Smooth muscle cell (in vitro differentiated cells): ENCODE measurements at regions not wholly inside any gene's neighbourhood (a gene's known extent, or its start where the extent isn't known, plus 50 kb on each side); places are given as distances from the start of the nearest gene placed in this dataset.

ENCODE experiments used
- DNase-seq: peaks from one replicate; lab custom pipeline; 2025; ENCODE audit not compliant: unreplicated experiment; lab: John Stamatoyannopoulos, UW
- H2AFZ ChIP-seq: fragments of 200-600 bp; sonication (generic); 2 replicates; pipeline ENCODE4 v1.6.0; 2016; ENCODE audit warnings: antibody characterized with exemption, low read depth, mild to moderate bottlenecking
- H3F3A ChIP-seq: fragments of 200-600 bp; sonication (generic); 2 replicates; pipeline ENCODE4 v1.6.0; 2017; ENCODE audit warnings: antibody characterized with exemption, low read depth
- H3K27ac ChIP-seq: fragments of 200-600 bp; sonication (generic); 2 replicates; pipeline ENCODE4 v1.5.1; 2016; ENCODE audit warnings: low read depth, mild to moderate bottlenecking
- H3K27me3 ChIP-seq: fragments of 200-600 bp; sonication (generic); 2 replicates; pipeline ENCODE4 v1.6.1; 2016; ENCODE audit warnings: low read depth, mild to moderate bottlenecking
- H3K36me3 ChIP-seq: fragments of 200-600 bp; sonication (generic); 2 replicates; pipeline ENCODE4 v1.5.1; 2016; ENCODE audit warnings: low read depth
- H3K4me1 ChIP-seq: fragments of 200-600 bp; sonication (generic); 2 replicates; pipeline ENCODE4 v1.5.1; 2016; ENCODE audit warnings: low read depth
- H3K4me2 ChIP-seq: fragments of 200-600 bp; sonication (generic); 2 replicates; pipeline ENCODE4 v1.6.0; 2016; ENCODE audit warnings: mild to moderate bottlenecking
- H3K4me3 ChIP-seq: fragments of 200-600 bp; sonication (generic); 2 replicates; pipeline ENCODE4 v1.5.1; 2016; ENCODE audit warnings: mild to moderate bottlenecking
- H3K79me2 ChIP-seq: fragments of 200-600 bp; sonication (generic); 2 replicates; pipeline ENCODE4 v1.6.0; 2016; ENCODE audit warnings: low read depth, mild to moderate bottlenecking
- H3K9ac ChIP-seq: fragments of 200-600 bp; sonication (generic); 2 replicates; pipeline ENCODE4 v1.6.0; 2016; ENCODE audit warnings: low read depth
- H3K9me3 ChIP-seq: fragments of 200-600 bp; sonication (generic); replicated peaks from 2 replicates; pipeline ENCODE4 v1.5.1; 2016; ENCODE audit warnings: low read depth
- H4K20me1 ChIP-seq: fragments of 200-600 bp; sonication (generic); 2 replicates; pipeline ENCODE4 v1.6.0; 2016; ENCODE audit warnings: low read depth
- CTCF ChIP-seq: fragments of 200-600 bp; sonication (generic); IDR thresholded peaks from 2 replicates; pipeline ENCODE4 v1.5.1; 2017; ENCODE audit warnings: borderline replicate concordance, mild to moderate bottlenecking, antibody characterized with exemption; ENCODE audit not compliant: insufficient read depth, poor library complexity, severe bottlenecking
- WGBS: methylation state at CpG from one replicate; pipeline ENCODE4 v1.1.7; 2016; ENCODE audit warnings: low lambda C conversion rate; 5-methylcytosine and 5-hydroxymethylcytosine counted together

DNA sequence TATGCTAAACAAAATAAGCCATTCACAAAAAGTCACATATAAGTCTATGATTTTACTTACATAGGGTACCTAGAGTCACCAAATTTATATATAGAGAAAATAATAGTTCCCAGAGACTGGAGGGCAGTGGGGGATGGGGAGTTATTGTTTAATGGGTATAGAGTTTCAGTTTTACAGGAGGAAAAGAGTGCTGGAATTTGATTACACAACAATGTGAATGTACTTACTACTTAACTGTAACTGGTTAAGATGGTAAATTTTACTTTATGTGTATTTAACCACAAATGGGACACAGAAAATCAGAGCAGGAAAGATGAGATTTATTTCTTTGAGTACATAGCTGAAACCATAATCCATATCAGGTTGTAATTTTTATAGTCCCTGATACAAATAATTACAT lies 144.4 kb downstream of the TMA16 start:
- no peak for TF ChIP-seq CTCF
- H3K4me2 ChIP-seq = no peak overlapping the region
- no peaks in the 10 kb centered on the region for H3K9me3 ChIP-seq
- H3K9ac ChIP-seq = no peak overlapping the region
- no peak for DNase-seq
- H3K4me1 ChIP-seq = no peaks in the 10 kb centered on the region
- no peaks in the 10 kb centered on the region for H3K36me3 ChIP-seq
- no peaks in the 10 kb centered on the region for H4K20me1 ChIP-seq
- no peaks in the 10 kb centered on the region for H3K79me2 ChIP-seq
- H3K4me3 ChIP-seq = no peak overlapping the region
- no peak overlapping the region for H2AFZ ChIP-seq
- H3K27me3 ChIP-seq = no peaks in the 10 kb centered on the region
- no peaks in the 10 kb centered on the region for H3F3A ChIP-seq
- H3K27ac ChIP-seq = no peak overlapping the region

GRCh38 chr4:163649557-163650091 lies 155.1 kb downstream of the TMA16 start:
- no peaks in the 10 kb centered on the region for H3K27me3 ChIP-seq

GRCh38 chr4:163651761-163652160 lies 157.3 kb downstream of the TMA16 start:
- H3K36me3 ChIP-seq = no peaks in the 10 kb centered on the region
- no peaks in the 10 kb centered on the region for H4K20me1 ChIP-seq
- no peak overlapping the region for H3K9ac ChIP-seq
- no peak overlapping the region for H3K4me3 ChIP-seq
- H3K4me2 ChIP-seq = no peak overlapping the region
- H3K4me1 ChIP-seq = no peaks in the 10 kb centered on the region
- H3K9me3 ChIP-seq = peaks cover 2% of the 10 kb centered on the region
- no peak for TF ChIP-seq CTCF
- DNase-seq = no peak
- WGBS = 52% methylated on average over 1 of the region's 1 CpG
- H2AFZ ChIP-seq = no peak overlapping the region
- H3K27ac ChIP-seq = no peak overlapping the region
- no peaks in the 10 kb centered on the region for H3K79me2 ChIP-seq
- H3K27me3 ChIP-seq = no peaks in the 10 kb centered on the region
- no peaks in the 10 kb centered on the region for H3F3A ChIP-seq

More at GRCh38 chr4:163649557-163650091, 155.1 kb downstream of the TMA16 start:
- Histone ChIP-seq H4K20me1 (no peaks in the 10 kb centered on the region), H3F3A (no peaks in the 10 kb centered on the region), H3K27ac (no peak overlapping the region), H3K4me1 (no peaks in the 10 kb centered on the region), H3K36me3 (no peaks in the 10 kb centered on the region), H3K4me2 (no peak overlapping the region), H3K9me3 (no peaks in the 10 kb centered on the region), H3K9ac (no peak overlapping the region), H3K79me2 (no peaks in the 10 kb centered on the region), H2AFZ (no peak overlapping the region), H3K4me3 (no peak overlapping the region)
- 100% methylated on average over 1 of the region's 1 CpG for WGBS
- no peak for TF ChIP-seq CTCF
- DNase-seq = no peak

- Histone ChIP-seq H4K20me1 (no peaks in the 10 kb centered on the region), H3K4me2 (no peak overlapping the region), H3K27ac (no peak overlapping the region), H3K79me2 (no peaks in the 10 kb centered on the region), H3K9me3 (peaks cover 2% of the 10 kb centered on the region), H3K4me1 (no peaks in the 10 kb centered on the region), H3K27me3 (no peaks in the 10 kb centered on the region), H3F3A (no peaks in the 10 kb centered on the region), H3K9ac (no peak overlapping the region), H3K36me3 (no peaks in the 10 kb centered on the region), H3K4me3 (no peak overlapping the region), H2AFZ (no peak overlapping the region)
- DNase-seq = no peak
- WGBS = 85% methylated on average over 2 of the region's 2 CpGs
- TF ChIP-seq CTCF = no peak
Observed at GRCh38 chr4:163654621-163655020, 160.1 kb downstream of the TMA16 start.
